H9 (cell line): ENCODE measurements at regions not wholly inside any gene's neighbourhood (a gene's known extent, or its start where the extent isn't known, plus 50 kb on each side); places are given as distances from the start of the nearest gene placed in this dataset.

Source experiments
- DNase-seq: peaks from one replicate; pipeline ENCODE4 v3.0.0-alpha.2; 2017
- H2AFZ ChIP-seq: one replicate; pipeline ENCODE4 v1.6.1; 2013; ENCODE audit warnings: mild to moderate bottlenecking, low read length, control low read depth, moderate library complexity
- H2AK5ac ChIP-seq: 2 replicates; pipeline ENCODE4 v1.6.1; 2013; ENCODE audit warnings: low read length, control low read depth, mixed read lengths; ENCODE audit not compliant: insufficient read length
- H2BK120ac ChIP-seq: one replicate; pipeline ENCODE4 v1.6.1; 2013; ENCODE audit warnings: low read depth, mild to moderate bottlenecking, low read length, control low read depth, inconsistent platforms; ENCODE audit not compliant: poor library complexity, severe bottlenecking
- H2BK12ac ChIP-seq: 2 replicates; pipeline ENCODE4 v1.6.1; 2013; ENCODE audit warnings: low read length, control low read depth, mixed read lengths, low read depth; ENCODE audit not compliant: insufficient read length
- H2BK15ac ChIP-seq: 2 replicates; pipeline ENCODE4 v1.6.1; 2013; ENCODE audit warnings: low read depth, low read length, control low read depth
- H2BK20ac ChIP-seq: one replicate; pipeline ENCODE4 v1.6.1; 2013; ENCODE audit warnings: low read depth, mild to moderate bottlenecking, low read length, control low read depth, inconsistent platforms; ENCODE audit not compliant: poor library complexity, severe bottlenecking
- H2BK5ac ChIP-seq: 2 replicates; pipeline ENCODE4 v1.6.1; 2013; ENCODE audit warnings: low read length, control low read depth, mixed read lengths; ENCODE audit not compliant: insufficient read length
- H3K14ac ChIP-seq: 2 replicates; pipeline ENCODE4 v1.6.1; 2013; ENCODE audit warnings: low read length, control low read depth; ENCODE audit not compliant: insufficient read depth
- H3K18ac ChIP-seq: 2 replicates; pipeline ENCODE4 v1.6.1; 2013; ENCODE audit warnings: low read depth, mild to moderate bottlenecking, mixed read lengths, low read length, control low read depth; ENCODE audit not compliant: insufficient read length
- H3K23ac ChIP-seq: 2 replicates; pipeline ENCODE4 v1.6.1; 2013; ENCODE audit warnings: low read length, control low read depth, mixed read lengths, low read depth; ENCODE audit not compliant: insufficient read length
- H3K23me2 ChIP-seq: 2 replicates; pipeline ENCODE4 v1.6.1; 2013; ENCODE audit warnings: low read depth, mild to moderate bottlenecking, mixed read lengths, low read length, control low read depth; ENCODE audit not compliant: insufficient read length, poor library complexity, severe bottlenecking
- H3K27ac ChIP-seq: 2 replicates; pipeline ENCODE4 v1.5.1; 2013; ENCODE audit warnings: low read length, control low read depth, mixed read lengths, low read depth; ENCODE audit not compliant: insufficient read length
- H3K27me3 ChIP-seq: 2 replicates; pipeline ENCODE4 v1.6.1; 2013; ENCODE audit warnings: low read length, control low read depth, inconsistent platforms; ENCODE audit not compliant: insufficient read depth
- H3K4ac ChIP-seq: 2 replicates; pipeline ENCODE4 v1.6.1; 2013; ENCODE audit warnings: low read depth, mild to moderate bottlenecking, control low read depth, inconsistent platforms, low read length, moderate library complexity
- H3K4me1 ChIP-seq: 2 replicates; pipeline ENCODE4 v1.6.1; 2013; ENCODE audit warnings: low read length, control low read depth, inconsistent platforms; ENCODE audit not compliant: insufficient read depth
- H3K4me2 ChIP-seq: 2 replicates; pipeline ENCODE4 v1.6.1; 2013; ENCODE audit warnings: low read length, control low read depth, mixed read lengths; ENCODE audit not compliant: insufficient read length, insufficient read depth
- H3K56ac ChIP-seq: 2 replicates; pipeline ENCODE4 v1.6.1; 2013; ENCODE audit warnings: low read depth, mild to moderate bottlenecking, mixed read lengths, low read length, control low read depth; ENCODE audit not compliant: insufficient read length
- H3K79me1 ChIP-seq: 2 replicates; pipeline ENCODE4 v1.6.1; 2013; ENCODE audit warnings: low read depth, mild to moderate bottlenecking, moderate library complexity, low read length, control low read depth, inconsistent platforms; ENCODE audit not compliant: insufficient read depth, poor library complexity, severe bottlenecking
- H3K79me2 ChIP-seq: 2 replicates; pipeline ENCODE4 v1.6.1; 2013; ENCODE audit warnings: low read length, control low read depth, inconsistent platforms; ENCODE audit not compliant: insufficient read depth
- H3K9ac ChIP-seq: 2 replicates; pipeline ENCODE4 v1.6.1; 2013; ENCODE audit warnings: low read length, control low read depth, mixed read lengths; ENCODE audit not compliant: insufficient read length; ENCODE audit errors: extremely low read depth
- H3K9me3 ChIP-seq: one replicate; pipeline ENCODE4 v1.6.1; 2013; ENCODE audit warnings: low read depth, low read length, inconsistent platforms; ENCODE audit not compliant: control insufficient read depth
- H3T11ph ChIP-seq: one replicate; pipeline ENCODE4 v1.6.1; 2013; ENCODE audit warnings: mild to moderate bottlenecking, low read length, control low read depth, inconsistent platforms
- H4K20me1 ChIP-seq: one replicate; pipeline ENCODE4 v1.6.1; 2013; ENCODE audit not compliant: control insufficient read depth, insufficient read length, insufficient read depth
- H4K5ac ChIP-seq: 2 replicates; pipeline ENCODE4 v1.6.1; 2013; ENCODE audit warnings: low read depth, mild to moderate bottlenecking, mixed read lengths, low read length, control low read depth; ENCODE audit not compliant: insufficient read length
- H4K8ac ChIP-seq: replicated peaks from 2 replicates; pipeline ENCODE4 v1.6.1; 2013; ENCODE audit warnings: low read length, control low read depth, mixed read lengths, low read depth; ENCODE audit not compliant: insufficient read length
- H4K91ac ChIP-seq: 2 replicates; pipeline ENCODE4 v1.6.1; 2013; ENCODE audit warnings: low read depth, mild to moderate bottlenecking, moderate library complexity, mixed read lengths, low read length, control low read depth; ENCODE audit not compliant: insufficient read length
- H3K27ac Mint-ChIP-seq, 3 experiments: 2 replicates in 2 of 3; 3 replicates in 1 of 3; pipeline ENCODE4 v1.8.0; 2020 to 2021; ENCODE audit warnings: mixed read lengths in 3 of 3, mild to moderate bottlenecking in 1 of 3, moderate library complexity in 1 of 3
- H3K27me3 Mint-ChIP-seq: 2 replicates; pipeline ENCODE4 v1.8.0; 2021; ENCODE audit warnings: low read depth, mild to moderate bottlenecking, moderate library complexity, mixed read lengths
- H3K36me3 Mint-ChIP-seq, 3 experiments: 2 replicates in 2 of 3; 3 replicates in 1 of 3; pipeline ENCODE4 v1.8.0; 2020 to 2021; ENCODE audit warnings: low read depth in 3 of 3, mixed read lengths in 3 of 3; ENCODE audit not compliant: insufficient read depth in 1 of 3
- H3K4me1 Mint-ChIP-seq, 2 experiments: 2 replicates each; pipeline ENCODE4 v1.8.0; 2020; ENCODE audit warnings: mixed read lengths in 2 of 2
- H3K4me3 Mint-ChIP-seq, 2 experiments: 2 replicates in 1 of 2; 3 replicates in 1 of 2; pipeline ENCODE4 v1.8.0; 2020 to 2021; ENCODE audit warnings: mild to moderate bottlenecking in 2 of 2, mixed read lengths in 2 of 2, moderate library complexity in 1 of 2
- H3K9me3 Mint-ChIP-seq, 2 experiments: 2 replicates in 1 of 2; 3 replicates in 1 of 2; pipeline ENCODE4 v1.8.0; 2020; ENCODE audit warnings: mild to moderate bottlenecking in 2 of 2, mixed read lengths in 2 of 2, moderate library complexity in 1 of 2
- WGBS: extraction: QIAGEN DNeasy Blood & Tissue Kit; methylation state at CpG from one replicate; pipeline ENCODE4 v1.1.7; 2013; ENCODE audit warnings: missing lambda C conversion rate, low lambda C conversion rate, mixed read lengths; ENCODE audit not compliant: insufficient read length; ENCODE audit errors: extremely low coverage; 5-methylcytosine and 5-hydroxymethylcytosine counted together
- TF ChIP-seq, protein P1 (sequence below): fragments of 200-600 bp; sonication (generic); conservative IDR thresholded peaks from 3 replicates; pipeline ENCODE4 v1.8.0; 2021; ENCODE audit warnings: antibody characterized with exemption, mild to moderate bottlenecking

DNA sequence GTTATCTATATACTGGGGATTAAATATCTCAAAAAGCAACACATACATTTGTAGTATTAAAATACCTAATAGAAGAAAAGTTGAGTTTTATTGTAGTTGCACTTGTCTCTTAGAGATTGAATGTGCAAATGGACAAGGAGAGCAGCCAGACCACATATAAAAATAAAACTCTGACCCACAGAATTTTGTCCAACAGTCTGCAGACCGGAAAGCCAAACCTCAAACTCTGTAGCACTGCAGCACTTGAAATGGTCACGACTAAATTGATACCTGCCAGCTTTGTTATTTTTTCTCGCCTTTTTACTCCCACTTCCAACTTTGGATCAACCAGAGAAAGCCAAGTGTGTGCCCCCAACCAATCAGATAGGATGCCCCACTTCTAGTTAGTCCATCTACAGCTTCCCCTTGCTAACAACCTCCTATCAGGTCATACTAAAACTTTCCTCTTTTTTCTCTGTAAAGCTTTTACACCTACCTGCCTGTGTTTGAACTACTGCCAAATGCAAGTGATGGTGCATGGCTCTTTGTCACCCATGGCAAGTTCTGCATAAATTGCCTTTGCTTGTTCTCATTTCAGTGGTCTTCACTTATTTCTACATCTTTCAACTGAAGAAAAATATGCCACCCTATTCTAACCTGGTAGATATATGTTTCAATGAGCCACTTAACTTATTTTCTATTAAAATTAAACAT is 1250.7 kb upstream of the SPRY2 start:
- no peak overlapping the region for H4K5ac ChIP-seq
- H2BK15ac ChIP-seq, result no peak overlapping the region
- no peaks in the 10 kb centered on the region for H3K27me3 ChIP-seq
- no peak overlapping the region for H4K91ac ChIP-seq
- H2BK20ac ChIP-seq, result no peak overlapping the region
- H3K4me3 Mint-ChIP-seq, result no peak overlapping the region
- no peak overlapping the region for H3K18ac ChIP-seq
- H3K14ac ChIP-seq, result no peak overlapping the region
- no peaks in the 10 kb centered on the region for H3K79me1 ChIP-seq
- DNase-seq, result no peak
- H3K27ac Mint-ChIP-seq, result no peak overlapping the region
- no peak overlapping the region for H2BK5ac ChIP-seq
- no peak overlapping the region for H3K4me2 ChIP-seq
- H3K27me3 Mint-ChIP-seq, result no peaks in the 10 kb centered on the region
- H3K4me1 ChIP-seq, result no peaks in the 10 kb centered on the region
- H2BK120ac ChIP-seq, result no peak overlapping the region
- no peaks in the 10 kb centered on the region for H4K20me1 ChIP-seq
- H3T11ph ChIP-seq, result no peak overlapping the region
- TF ChIP-seq, protein P1, sequence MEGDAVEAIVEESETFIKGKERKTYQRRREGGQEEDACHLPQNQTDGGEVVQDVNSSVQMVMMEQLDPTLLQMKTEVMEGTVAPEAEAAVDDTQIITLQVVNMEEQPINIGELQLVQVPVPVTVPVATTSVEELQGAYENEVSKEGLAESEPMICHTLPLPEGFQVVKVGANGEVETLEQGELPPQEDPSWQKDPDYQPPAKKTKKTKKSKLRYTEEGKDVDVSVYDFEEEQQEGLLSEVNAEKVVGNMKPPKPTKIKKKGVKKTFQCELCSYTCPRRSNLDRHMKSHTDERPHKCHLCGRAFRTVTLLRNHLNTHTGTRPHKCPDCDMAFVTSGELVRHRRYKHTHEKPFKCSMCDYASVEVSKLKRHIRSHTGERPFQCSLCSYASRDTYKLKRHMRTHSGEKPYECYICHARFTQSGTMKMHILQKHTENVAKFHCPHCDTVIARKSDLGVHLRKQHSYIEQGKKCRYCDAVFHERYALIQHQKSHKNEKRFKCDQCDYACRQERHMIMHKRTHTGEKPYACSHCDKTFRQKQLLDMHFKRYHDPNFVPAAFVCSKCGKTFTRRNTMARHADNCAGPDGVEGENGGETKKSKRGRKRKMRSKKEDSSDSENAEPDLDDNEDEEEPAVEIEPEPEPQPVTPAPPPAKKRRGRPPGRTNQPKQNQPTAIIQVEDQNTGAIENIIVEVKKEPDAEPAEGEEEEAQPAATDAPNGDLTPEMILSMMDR, result no peak
- no peaks in the 10 kb centered on the region for H3K9me3 Mint-ChIP-seq
- no peak overlapping the region for H3K9ac ChIP-seq
- no CpG with 5 or more reads among the region's 3 CpGs for WGBS
- H3K56ac ChIP-seq, result no peak overlapping the region
- H3K36me3 Mint-ChIP-seq, result no peaks in the 10 kb centered on the region
- no peak overlapping the region for H3K23ac ChIP-seq
- H2BK12ac ChIP-seq, result no peak overlapping the region
- H3K4ac ChIP-seq, result no peak overlapping the region
- no peak overlapping the region for H3K27ac ChIP-seq
- H4K8ac ChIP-seq, result no peak overlapping the region
- no peaks in the 10 kb centered on the region for H3K79me2 ChIP-seq
- H3K23me2 ChIP-seq, result no peaks in the 10 kb centered on the region
- H2AFZ ChIP-seq, result no peak overlapping the region
- H3K4me1 Mint-ChIP-seq, result no peaks in the 10 kb centered on the region
- H2AK5ac ChIP-seq, result no peak overlapping the region
- no peaks in the 10 kb centered on the region for H3K9me3 ChIP-seq
